Activated T-cell treated with anti-CD3 and anti-CD28 coated beads, Interleukin-2, amount 50 U/mL, for 48 hours (primary cell): ENCODE measurements at regions not wholly inside any gene's neighbourhood (a gene's known extent, or its start where the extent isn't known, plus 50 kb on each side); places are given as distances from the start of the nearest gene placed in this dataset.

Experiments used
- DNase-seq, 2 experiments: peaks; one replicate each; pipeline ENCODE4 v3.0.0-alpha.2; 2020

DNA sequence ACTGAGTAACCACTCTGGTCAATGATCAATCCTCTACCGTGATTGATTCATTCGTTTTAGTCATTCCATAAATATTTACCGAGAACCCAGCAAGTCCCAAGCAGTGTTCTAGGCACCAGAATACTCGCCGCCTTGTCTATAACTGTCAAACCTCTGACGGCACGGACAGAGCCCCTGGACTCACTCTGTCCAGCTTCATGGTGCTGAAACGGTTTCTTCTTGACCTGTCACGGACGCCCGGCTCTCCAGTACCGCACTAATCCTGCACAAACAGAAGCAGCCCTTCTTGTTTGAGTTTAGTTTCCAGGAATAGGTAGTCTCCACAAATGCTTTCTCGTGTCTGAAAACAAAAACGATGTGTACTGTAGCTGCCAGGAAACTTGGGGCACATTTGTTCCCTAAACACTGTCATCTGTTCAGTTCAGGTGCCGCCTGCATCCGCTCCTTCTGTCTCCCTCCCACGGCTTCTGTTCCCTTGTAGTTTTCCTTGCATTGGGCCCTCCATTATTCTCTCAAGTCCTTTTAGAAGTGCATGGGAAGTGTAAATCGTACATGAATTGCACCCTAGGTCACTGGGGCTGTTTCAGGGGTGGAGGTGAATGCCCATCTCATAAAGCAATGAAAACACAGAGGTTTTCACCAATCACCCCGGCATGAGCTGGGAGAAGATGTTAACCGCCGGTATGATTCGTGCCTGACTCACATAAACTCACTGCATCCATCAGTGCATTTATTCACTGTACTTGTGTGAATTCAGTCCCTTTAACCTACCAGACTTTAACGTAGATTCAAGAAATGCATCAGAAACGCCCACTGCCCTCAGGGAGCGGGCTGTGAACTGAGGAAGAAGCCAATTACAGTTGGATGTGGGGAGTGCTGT is 209.3 kb upstream of the CDH4 start:
- no peak for DNase-seq

- no peak for DNase-seq
Observed at GRCh38 chr20:61043681-61044080, 208.4 kb upstream of the CDH4 start.

- DNase-seq = no peak
Observed at GRCh38 chr20:61044499-61044898, 207.6 kb upstream of the CDH4 start.

DNA sequence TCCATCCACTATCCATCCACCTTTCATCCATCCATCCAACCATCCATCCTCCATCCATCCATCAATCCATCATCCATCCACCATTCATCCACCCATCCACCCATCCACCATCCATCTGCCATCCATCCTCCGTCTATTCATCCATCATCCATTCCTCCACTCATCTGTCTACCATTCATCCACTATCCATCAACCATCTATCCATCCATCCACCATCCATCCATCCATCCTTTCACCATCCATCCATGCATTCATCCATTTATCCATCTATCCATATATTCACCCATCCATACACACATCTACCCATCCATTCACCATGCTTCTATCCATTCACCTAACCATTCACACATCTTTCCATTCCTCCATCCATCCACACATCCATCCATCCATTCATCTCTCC is 207.0 kb upstream of the CDH4 start:
- no peak for DNase-seq

DNA sequence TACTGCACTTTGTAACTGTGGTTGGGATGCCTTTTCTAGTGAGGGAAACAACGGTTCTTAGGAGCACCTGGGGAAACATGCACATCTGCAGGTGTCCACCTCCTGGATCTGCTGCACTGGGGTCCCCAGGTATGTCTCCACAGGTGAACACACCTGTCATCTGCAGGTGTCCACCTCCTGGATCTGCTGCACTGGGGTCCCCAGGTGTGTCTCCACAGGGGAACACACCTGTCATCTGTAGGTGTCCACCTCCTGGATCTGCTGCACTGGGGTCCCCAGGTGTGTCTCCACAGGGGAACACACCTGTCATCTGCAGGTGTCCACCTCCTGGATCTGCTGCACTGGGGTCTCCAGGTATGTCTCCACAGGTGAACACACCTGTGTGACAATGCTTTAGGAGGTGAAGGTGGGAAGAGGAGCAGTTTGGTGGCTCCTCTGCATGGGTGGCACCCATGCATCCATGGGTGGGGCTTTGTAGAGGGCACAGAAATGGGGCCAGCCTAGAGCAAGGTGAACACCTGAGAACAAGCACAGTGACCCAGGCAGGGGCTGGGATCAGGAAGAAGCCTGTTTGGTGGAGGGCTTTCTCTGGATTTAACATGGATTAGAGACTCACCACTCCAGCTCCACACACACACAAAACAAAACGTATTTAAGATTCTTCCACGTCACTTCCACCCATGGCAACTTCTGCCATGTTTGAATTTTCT is 206.0 kb upstream of the CDH4 start:
- DNase-seq = no peak

- no peak for DNase-seq
Observed at GRCh38 chr20:61046721-61047351, 205.2 kb upstream of the CDH4 start.

DNA sequence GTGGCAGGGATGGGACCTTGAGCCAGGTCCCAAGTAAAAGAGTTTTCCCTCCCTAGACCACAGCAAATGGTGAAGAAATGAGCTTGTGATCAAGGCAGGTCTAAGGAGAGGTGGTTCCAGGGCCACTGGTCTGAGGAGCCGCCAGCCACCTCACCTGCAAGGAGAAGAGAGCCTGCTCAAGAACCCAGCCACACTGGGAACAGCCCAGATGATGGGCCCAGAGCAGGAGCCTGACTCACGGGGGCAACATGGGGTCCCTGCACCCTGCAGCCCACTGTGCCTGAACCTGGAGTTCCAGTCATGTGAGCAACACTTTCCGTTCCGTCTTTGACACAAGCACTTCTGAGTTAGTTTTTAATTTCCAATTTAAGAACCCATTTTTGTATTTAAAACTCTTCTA is 204.5 kb upstream of the CDH4 start:
- no peak for DNase-seq

- DNase-seq = no peak
Observed at GRCh38 chr20:61048302-61048701, 203.8 kb upstream of the CDH4 start.

- no peak for DNase-seq
Observed at GRCh38 chr20:61049684-61050083, 202.4 kb upstream of the CDH4 start.

DNA sequence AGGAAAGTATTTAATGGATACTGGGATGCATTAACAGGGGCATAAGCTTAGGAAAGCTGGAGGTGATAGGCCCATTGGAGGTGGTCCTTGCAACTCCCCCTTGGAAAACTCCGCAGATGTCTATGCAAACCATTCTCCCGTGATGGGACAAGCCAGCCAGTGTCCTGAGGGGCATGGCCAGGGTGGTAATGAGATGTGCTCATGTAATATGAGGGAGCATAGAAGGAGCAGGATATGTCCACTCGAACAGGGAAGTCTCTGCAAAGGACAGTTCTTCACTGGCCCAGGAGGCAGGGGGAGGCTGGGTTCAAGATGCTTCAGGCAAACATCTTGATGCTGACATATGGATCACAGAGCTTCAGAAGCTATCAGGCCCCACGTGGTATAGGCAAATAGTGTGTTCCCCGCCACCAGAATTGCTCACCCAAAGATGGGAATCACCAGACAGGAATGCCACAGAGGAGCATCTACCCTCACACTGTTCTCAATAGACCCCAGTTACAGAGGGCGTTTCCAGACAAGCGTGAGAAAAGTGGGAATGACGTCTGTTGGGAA is 201.6 kb upstream of the CDH4 start:
- no peak for DNase-seq

GRCh38 chr20:61052195-61052750 is 199.8 kb upstream of the CDH4 start:
- no peak for DNase-seq

GRCh38 chr20:61052776-61053442 is 199.2 kb upstream of the CDH4 start:
- DNase-seq = no peak

GRCh38 chr20:61053487-61053886 is 198.6 kb upstream of the CDH4 start:
- no peak for DNase-seq

DNA sequence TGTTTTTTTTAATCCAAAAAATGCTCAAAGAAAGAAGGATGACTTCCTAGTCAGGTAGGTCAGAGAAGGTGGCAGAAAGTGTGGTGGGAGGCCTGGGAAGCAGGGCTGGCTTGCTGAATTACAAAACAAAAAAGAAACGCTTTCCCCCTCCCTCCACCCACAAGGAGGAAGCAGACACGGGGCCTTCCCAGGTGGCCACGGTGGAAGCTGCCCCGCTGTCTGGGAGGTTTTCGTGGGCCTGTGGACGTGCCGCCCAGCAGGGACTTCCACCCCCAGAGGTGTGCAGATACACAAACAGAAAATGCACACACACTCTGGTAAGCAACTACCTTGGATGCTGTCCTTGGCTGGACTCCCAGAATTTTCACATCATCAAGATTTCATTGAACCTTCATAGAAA is 198.2 kb upstream of the CDH4 start:
- no peak for DNase-seq

DNA sequence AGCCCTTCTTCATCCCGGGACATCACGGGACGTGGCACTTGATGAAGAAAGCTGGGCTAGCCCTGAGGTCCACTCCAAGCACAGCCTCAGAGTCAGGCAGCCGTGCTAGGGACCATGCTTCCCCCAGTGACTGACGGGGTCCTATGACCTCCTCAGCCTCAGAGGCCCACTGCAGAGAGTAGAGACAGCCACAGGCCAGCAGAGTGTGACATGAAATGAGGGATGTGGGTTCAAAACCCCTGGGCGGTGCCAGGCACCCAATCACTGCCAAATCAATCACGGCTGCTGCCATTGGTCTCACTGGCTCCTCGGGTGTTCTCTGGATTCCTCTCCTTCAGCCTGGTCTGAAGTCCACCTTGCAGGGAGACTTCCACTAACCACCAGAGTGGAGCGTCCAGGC is 197.7 kb upstream of the CDH4 start:
- no peak for DNase-seq

DNA sequence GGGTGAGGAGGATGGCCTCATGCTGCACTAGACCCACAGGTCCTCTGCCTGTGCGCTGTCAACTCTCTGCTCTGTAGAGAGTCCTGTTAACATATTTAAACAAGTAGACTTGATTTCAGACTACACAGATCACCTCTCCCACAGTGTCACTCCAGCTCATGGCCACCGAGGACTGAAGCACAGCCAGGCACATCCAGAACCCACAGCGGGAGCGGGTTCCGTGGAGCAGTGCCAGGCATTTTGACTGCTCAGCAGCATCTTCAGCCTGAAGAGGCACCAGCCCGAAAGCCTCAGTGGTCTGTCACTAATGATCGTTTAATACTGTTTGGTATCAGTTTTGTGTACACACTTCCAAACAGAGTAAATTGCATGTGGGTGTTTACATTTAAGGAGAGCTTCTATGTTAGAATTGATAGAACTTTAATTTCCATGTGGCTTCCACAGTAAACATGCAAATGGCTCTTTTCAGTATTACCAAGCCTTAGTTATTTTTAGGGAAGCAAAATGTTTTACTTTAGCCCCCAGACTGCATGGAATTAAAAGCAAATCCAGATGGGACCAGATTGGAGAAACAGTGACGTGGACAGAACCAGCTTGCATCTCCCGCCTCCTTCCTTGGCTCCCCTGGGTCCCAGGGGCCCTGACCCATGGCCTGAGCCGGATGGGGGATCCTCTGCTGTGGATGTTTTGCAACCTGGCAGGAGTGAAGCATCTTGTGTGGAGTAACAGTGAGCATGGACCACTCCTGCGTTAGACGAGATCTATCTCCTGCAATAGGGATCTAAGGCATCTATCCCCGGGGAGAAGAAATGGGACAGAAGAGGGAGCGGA is 196.7 kb upstream of the CDH4 start:
- DNase-seq = no peak

- DNase-seq = no peak
Observed at GRCh38 chr20:61056116-61056515, 195.9 kb upstream of the CDH4 start.

DNA sequence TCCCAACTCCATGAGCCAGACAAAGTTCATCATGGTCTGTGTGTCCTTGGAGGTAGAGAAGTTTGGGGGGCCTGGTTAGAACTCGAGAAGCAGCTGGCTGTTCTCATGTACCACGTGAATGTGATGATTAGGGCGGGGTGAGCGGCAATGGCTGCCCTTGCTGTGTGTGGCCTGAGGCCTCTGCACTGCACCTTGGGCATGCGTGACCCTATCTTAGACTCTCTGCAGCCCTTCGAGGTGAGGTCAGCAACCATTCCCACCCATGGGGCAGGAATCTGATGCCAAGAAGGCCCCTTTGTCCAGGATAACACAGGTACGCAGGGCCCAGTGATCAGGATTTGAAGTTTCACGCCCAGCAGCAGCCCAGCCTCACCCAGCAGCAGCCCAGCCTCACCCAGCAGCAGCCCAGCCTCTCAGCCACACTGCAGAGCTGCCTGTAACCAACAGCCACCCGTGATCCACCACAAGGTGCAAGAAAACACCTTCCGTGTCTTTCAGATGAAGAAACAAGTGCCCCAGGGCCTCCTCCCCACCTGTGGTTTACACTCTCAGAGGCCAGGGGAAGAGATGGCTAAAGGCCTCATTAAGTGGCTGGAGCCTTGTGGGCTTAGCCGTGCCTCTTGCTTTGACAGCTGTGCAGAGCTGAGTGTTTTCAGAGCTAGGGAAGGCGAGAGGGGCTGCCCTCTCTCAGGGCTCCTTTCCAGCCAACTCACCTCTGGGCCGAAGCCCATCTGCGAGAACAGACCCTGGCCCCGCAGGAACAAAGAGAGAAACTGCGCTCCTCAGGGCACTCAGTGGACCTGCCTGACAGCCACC is 195.2 kb upstream of the CDH4 start:
- DNase-seq = no peak

GRCh38 chr20:61057443-61058121 is 194.5 kb upstream of the CDH4 start:
- DNase-seq = no peak

DNA sequence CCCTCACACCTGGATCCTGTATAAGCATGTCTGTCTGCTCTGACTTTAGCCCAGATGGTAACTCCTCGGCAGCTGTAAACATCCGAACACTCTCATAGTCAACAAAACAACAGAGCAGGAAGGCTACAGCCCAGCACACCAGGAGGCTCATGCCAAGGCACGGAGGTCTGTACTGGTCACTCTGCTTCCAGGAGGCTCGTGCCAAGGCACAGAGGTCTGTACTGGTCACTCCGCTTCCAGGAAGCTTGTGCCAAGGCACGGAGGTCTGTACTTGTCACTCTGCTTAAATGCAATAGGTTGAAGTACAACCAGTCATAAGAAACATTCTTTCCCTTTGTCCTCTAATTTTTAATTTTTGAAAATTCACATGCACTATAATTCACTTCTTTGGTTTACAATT is 190.1 kb upstream of the CDH4 start:
- no peak for DNase-seq
